ENCODE measurements at regions not wholly inside any gene's neighbourhood (a gene's known extent, or its start where the extent isn't known, plus 50 kb on each side); places are given as distances from the start of the nearest gene placed in this dataset.

DNA sequence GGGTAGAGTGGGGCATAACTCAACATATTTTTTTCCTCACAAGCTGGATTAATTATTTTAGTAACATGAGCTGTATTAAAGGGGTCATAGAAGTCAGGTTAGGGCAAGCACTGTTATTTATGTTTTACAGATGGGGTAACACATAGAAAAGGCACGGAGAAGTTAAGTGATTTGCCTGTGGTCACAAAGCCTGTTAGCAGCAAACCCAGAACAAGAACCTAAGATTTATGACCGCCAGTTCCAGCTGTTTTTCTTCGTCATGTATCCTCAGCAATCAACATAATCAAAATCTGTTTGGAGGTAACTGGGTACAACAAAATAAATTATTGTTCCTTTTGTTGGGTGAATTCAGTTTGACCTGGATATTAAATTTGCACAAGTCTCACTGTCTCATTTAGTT is 57.2 kb upstream of the BET1 start:
- POLR2A ChIA-PET: no interaction called here
- CTCF ChIA-PET: no interaction called here
- no peak for DNase-seq (ENCODE audit: extremely low spot score)
- no peak for TF ChIP-seq ARNT (IDR thresholded peaks at IDR 0.05)
- TF ChIP-seq SP1 (IDR thresholded peaks at IDR 0.05): no peak
- TF ChIP-seq LEF1 (IDR thresholded peaks at IDR 0.05; ENCODE audit: borderline replicate concordance): no peak
- no peak for TF ChIP-seq HDGF (IDR thresholded peaks at IDR 0.05; ENCODE audit: borderline replicate concordance)
- TF ChIP-seq BHLHE40 (IDR thresholded peaks at IDR 0.05; ENCODE audit: borderline replicate concordance): no peak
- TF ChIP-seq TARDBP (IDR thresholded peaks at IDR 0.05): no peak
- no peak for TF ChIP-seq FOXK2 (IDR thresholded peaks at IDR 0.05)
- TF ChIP-seq FOXM1 (IDR thresholded peaks at IDR 0.05; ENCODE audit: borderline replicate concordance): no peak
- TF ChIP-seq SUZ12 (IDR thresholded peaks at IDR 0.05): no peak
- TF ChIP-seq L3MBTL2 (conservative IDR thresholded peaks at IDR 0.05): no peak

DNA sequence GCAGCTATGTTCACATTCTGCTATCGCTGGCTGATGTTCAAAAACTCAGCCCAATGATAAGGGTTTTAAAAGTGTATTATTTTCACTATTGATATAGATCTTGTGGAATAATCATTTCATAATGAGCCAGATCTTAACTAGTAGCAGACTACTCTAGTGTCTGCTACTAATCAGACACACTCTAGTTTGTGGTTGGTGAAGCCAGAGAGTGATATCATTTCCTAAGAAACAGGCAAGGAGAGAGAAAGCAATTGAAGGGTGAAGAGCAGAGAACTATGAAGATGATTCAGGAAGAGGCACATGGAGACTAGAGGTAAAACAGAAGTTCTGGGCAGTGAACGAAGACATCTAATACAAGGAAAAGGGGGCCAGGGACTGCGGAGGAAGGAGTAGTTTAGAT is 58.2 kb upstream of the BET1 start:
- no peak for TF ChIP-seq TARDBP (IDR thresholded peaks at IDR 0.05)
- no peak for TF ChIP-seq FOXA1 (IDR thresholded peaks at IDR 0.05)
- no peak for TF ChIP-seq NFRKB (IDR thresholded peaks at IDR 0.05)
- no peak for TF ChIP-seq FOXM1 (IDR thresholded peaks at IDR 0.05; ENCODE audit: borderline replicate concordance)
- no peak for TF ChIP-seq SUZ12 (IDR thresholded peaks at IDR 0.05)
- TF ChIP-seq ARNT (IDR thresholded peaks at IDR 0.05): no peak
- no peak for TF ChIP-seq ELF4 (IDR thresholded peaks at IDR 0.05)
- POLR2A ChIA-PET: no interaction called here
- DNase-seq (ENCODE audit: extremely low spot score): no peak
- CTCF ChIA-PET: no interaction called here

DNA sequence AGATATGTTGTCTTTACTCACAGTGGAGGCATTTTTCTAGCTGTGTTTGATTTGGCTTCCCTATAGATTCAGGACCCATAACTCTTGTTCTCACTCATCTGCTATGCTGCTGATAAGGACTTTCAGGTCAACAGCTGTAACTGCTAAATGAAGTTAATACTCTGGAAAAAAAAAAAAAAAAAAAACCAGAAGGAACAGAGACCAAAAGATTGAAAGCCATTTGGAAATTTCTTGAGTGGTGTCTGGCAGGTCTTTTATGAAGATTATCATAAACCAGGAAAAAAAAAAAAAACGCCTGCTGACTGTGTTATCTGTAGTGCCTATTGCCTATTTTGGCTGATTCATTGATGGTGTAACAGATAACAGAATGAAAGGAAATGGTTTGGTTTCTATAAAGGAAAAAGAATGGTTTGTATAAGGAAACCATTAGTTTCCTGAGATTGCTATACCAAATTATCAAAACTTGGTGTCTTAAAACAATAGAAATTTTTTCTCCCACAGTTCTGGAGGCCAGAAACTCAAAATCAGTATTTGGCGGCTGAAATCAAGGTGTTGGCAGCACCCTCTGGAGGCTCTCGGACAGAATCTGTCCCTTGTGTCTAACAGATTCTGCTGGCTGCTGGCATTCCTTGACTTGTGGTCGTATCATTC is 60.5 kb upstream of the BET1 start:
- DNase-seq (ENCODE audit: extremely low spot score): no peak
- ChIA-PET CTCF (no interaction called here), POLR2A (interaction anchor here (0.5 kb wide), 1 partner anchor 173 kb away, joined by 4 read pairs; no protein-coding TSS in a partner anchor)
- no peak for TF ChIP-seq ZNF384 (IDR thresholded peaks at IDR 0.05)
- TF ChIP-seq FOXA1 (IDR thresholded peaks at IDR 0.05): no peak

DNA sequence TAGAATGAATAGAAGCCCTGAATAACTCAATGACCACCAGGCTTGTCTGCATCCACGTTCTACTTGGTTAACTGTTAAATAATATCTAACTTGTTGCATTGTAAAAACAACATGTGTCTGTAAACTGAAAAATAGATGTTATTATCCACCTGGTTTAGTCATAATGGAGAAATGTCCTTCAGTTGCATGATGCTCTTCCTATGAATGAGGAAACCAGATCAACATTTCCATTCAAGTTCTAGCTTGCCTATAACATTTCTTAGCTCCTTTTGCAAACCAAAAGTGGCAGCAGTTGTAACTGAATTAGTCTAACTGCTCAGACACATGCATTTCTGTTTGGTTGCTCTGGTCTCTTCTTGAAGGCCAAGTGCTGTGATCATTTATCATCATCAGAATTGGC is 62.9 kb upstream of the BET1 start:
- TF ChIP-seq LEF1 (IDR thresholded peaks at IDR 0.05; ENCODE audit: borderline replicate concordance): no peak
- TF ChIP-seq BHLHE40 (IDR thresholded peaks at IDR 0.05; ENCODE audit: borderline replicate concordance): no peak
- TF ChIP-seq HDGF (IDR thresholded peaks at IDR 0.05; ENCODE audit: borderline replicate concordance): no peak
- TF ChIP-seq FOXM1 (IDR thresholded peaks at IDR 0.05; ENCODE audit: borderline replicate concordance): no peak
- no peak for TF ChIP-seq ARNT (IDR thresholded peaks at IDR 0.05)
- no peak for TF ChIP-seq ZNF384 (IDR thresholded peaks at IDR 0.05)
- CTCF ChIA-PET: no interaction called here
- DNase-seq (ENCODE audit: extremely low spot score): no peak
- POLR2A ChIA-PET: no interaction called here

DNA sequence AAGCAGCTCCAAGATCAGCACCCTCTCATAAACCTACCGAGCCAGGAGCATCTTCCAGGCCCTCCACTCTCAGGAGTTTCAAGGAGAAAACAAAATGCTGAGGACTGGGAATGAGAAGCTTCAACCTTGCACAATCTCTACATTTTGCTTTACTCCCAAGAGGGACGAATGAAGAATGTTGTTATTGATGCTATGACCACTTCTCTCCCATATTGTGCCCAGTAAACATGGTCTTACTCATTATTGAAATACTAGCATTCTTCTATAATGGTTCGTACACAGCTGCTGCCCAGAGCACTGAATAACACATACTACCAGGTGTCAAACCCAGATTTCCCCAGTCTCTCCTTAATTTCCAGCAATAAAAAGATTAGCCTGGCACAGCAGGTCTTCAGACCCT is 63.4 kb upstream of the BET1 start:
- no peak for DNase-seq (ENCODE audit: extremely low spot score)
- ChIA-PET POLR2A (no interaction called here), CTCF (no interaction called here)
- TF ChIP-seq SUZ12 (IDR thresholded peaks at IDR 0.05) (no peak), ZNF384 (IDR thresholded peaks at IDR 0.05) (no peak), NFRKB (IDR thresholded peaks at IDR 0.05) (no peak), ARNT (IDR thresholded peaks at IDR 0.05) (no peak), ELF4 (IDR thresholded peaks at IDR 0.05) (no peak), TARDBP (IDR thresholded peaks at IDR 0.05) (no peak), CTBP1 (IDR thresholded peaks at IDR 0.05; ENCODE audit: borderline replicate concordance) (no peak), FOXM1 (IDR thresholded peaks at IDR 0.05; ENCODE audit: borderline replicate concordance) (no peak), SP1 (IDR thresholded peaks at IDR 0.05) (no peak), LEF1 (IDR thresholded peaks at IDR 0.05; ENCODE audit: borderline replicate concordance) (no peak), BHLHE40 (IDR thresholded peaks at IDR 0.05; ENCODE audit: borderline replicate concordance) (no peak), HDGF (IDR thresholded peaks at IDR 0.05; ENCODE audit: borderline replicate concordance) (no peak), FOXK2 (IDR thresholded peaks at IDR 0.05) (no peak), L3MBTL2 (conservative IDR thresholded peaks at IDR 0.05) (no peak), FOXA1 (IDR thresholded peaks at IDR 0.05) (no peak)
- TF ChIP-seq, protein P1, sequence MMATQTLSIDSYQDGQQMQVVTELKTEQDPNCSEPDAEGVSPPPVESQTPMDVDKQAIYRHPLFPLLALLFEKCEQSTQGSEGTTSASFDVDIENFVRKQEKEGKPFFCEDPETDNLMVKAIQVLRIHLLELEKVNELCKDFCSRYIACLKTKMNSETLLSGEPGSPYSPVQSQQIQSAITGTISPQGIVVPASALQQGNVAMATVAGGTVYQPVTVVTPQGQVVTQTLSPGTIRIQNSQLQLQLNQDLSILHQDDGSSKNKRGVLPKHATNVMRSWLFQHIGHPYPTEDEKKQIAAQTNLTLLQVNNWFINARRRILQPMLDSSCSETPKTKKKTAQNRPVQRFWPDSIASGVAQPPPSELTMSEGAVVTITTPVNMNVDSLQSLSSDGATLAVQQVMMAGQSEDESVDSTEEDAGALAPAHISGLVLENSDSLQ (IDR thresholded peaks at IDR 0.05): no peak

DNA sequence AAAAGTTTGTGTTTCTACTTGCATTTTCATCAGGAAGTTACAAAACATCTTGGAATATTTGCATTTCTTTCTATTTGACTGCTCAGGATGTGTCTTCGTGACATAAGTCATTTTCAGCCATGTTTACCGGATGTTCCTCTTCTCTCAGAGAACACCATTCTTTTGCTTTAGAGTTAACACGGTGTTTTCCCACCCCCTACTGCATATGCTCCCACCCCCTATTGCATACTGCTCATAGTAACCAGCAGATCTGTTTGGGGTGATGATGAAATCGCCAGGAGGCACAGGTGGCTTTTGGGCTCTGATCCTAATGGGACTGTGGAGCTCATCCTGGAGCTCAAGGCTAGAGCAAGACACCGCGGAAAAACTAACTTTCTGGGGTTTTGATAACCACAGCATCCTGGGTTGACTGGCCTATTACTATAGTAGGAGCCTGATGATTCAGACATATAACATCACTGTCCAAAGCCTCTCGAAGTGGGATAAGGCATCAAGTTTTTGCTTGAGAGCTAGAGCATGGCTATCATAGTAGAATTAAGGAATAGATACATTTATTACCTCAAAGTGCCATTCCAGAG is 65.1 kb upstream of the BET1 start:
- no peak for DNase-seq (ENCODE audit: extremely low spot score)
- TF ChIP-seq ARNT (IDR thresholded peaks at IDR 0.05) (no peak), FOXM1 (IDR thresholded peaks at IDR 0.05; ENCODE audit: borderline replicate concordance) (no peak), TARDBP (IDR thresholded peaks at IDR 0.05) (no peak), FOXK2 (IDR thresholded peaks at IDR 0.05) (no peak), L3MBTL2 (conservative IDR thresholded peaks at IDR 0.05) (no peak), LEF1 (IDR thresholded peaks at IDR 0.05; ENCODE audit: borderline replicate concordance) (no peak), CTBP1 (IDR thresholded peaks at IDR 0.05; ENCODE audit: borderline replicate concordance) (no peak), NFRKB (IDR thresholded peaks at IDR 0.05) (no peak), ELF4 (IDR thresholded peaks at IDR 0.05) (no peak), ZNF384 (IDR thresholded peaks at IDR 0.05) (no peak), HDGF (IDR thresholded peaks at IDR 0.05; ENCODE audit: borderline replicate concordance) (no peak), SUZ12 (IDR thresholded peaks at IDR 0.05) (no peak), BHLHE40 (IDR thresholded peaks at IDR 0.05; ENCODE audit: borderline replicate concordance) (no peak), FOXA1 (IDR thresholded peaks at IDR 0.05) (no peak), SP1 (IDR thresholded peaks at IDR 0.05) (no peak)
- TF ChIP-seq, protein P1 (IDR thresholded peaks at IDR 0.05): no peak
- CTCF ChIA-PET: no interaction called here
- POLR2A ChIA-PET: no interaction called here

DNA sequence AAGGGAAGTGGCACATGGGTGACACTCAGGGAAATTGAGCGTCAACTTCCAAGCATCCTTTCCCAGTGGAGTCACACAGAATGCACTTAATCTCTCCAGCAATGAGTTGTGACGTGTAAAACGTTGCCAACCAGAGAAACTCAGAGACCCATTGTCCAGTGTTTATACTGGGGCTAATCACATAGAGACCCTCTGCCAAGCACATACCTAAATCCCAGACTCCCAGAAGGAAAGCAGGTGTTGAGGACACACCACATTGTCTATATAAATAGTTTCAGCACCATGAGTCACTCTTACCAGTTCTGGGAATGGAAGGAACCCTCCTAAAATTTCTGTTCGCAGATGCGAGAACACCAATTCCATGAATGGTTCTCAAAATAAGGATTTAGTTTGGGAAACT is 76.4 kb upstream of the BET1 start:
- POLR2A ChIA-PET: no interaction called here

More for the DNA sequence above, 76.4 kb upstream of the BET1 start:
- CTCF ChIA-PET: no interaction called here
- TF ChIP-seq BHLHE40 (IDR thresholded peaks at IDR 0.05; ENCODE audit: borderline replicate concordance) (no peak), SUZ12 (IDR thresholded peaks at IDR 0.05) (no peak), NFRKB (IDR thresholded peaks at IDR 0.05) (no peak), FOXM1 (IDR thresholded peaks at IDR 0.05; ENCODE audit: borderline replicate concordance) (no peak), LEF1 (IDR thresholded peaks at IDR 0.05; ENCODE audit: borderline replicate concordance) (no peak), HDGF (IDR thresholded peaks at IDR 0.05; ENCODE audit: borderline replicate concordance) (no peak), TARDBP (IDR thresholded peaks at IDR 0.05) (no peak), ARNT (IDR thresholded peaks at IDR 0.05) (no peak), FOXK2 (IDR thresholded peaks at IDR 0.05) (no peak), SP1 (IDR thresholded peaks at IDR 0.05) (no peak), FOXA1 (IDR thresholded peaks at IDR 0.05) (no peak), CTBP1 (IDR thresholded peaks at IDR 0.05; ENCODE audit: borderline replicate concordance) (no peak), ELF4 (IDR thresholded peaks at IDR 0.05) (no peak), L3MBTL2 (conservative IDR thresholded peaks at IDR 0.05) (no peak), ZNF384 (IDR thresholded peaks at IDR 0.05) (no peak)
- TF ChIP-seq, protein P1 (IDR thresholded peaks at IDR 0.05): no peak
- DNase-seq (ENCODE audit: extremely low spot score): no peak
